ENCODE measurements at regions not wholly inside any gene's neighbourhood (a gene's known extent, or its start where the extent isn't known, plus 50 kb on each side); places are given as distances from the start of the nearest gene placed in this dataset.

GRCh38 chr9:82598241-82599039 is 464.5 kb downstream of the RASEF start:
- peak; percentile 9 for DNase-seq

GRCh38 chr9:82599336-82599949 is 463.5 kb downstream of the RASEF start:
- DNase-seq, result peak; percentile 45

- peak; percentile 58 for DNase-seq
These were observed 462.2 kb downstream of the RASEF start for GRCh38 chr9:82600536-82601292.

DNA sequence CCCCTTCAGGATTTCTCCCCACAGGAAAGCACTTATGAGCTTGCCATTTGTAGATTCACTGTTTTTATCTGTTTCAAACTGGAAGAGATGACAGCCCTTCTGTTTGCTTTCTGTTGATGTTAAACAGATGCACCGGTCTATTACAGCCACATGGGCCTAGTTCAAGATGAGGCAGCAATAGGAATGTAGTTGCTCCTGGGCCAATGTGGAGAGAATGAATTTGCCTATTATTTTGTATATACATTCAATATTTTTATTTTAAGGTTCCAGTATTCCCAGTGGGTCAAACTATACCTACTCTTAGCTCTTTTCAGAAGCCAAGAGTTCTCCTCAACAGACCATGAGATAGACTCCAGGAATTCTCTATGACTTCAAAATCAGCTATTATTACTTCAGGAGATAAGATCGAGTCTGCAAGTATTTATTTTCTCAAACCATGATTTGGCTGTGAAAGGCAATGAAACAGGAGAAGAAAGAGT is 461.6 kb downstream of the RASEF start:
- DNase-seq, result no peak

- no peak for DNase-seq
These were observed 457.8 kb downstream of the RASEF start for GRCh38 chr9:82604947-82605656.

DNA sequence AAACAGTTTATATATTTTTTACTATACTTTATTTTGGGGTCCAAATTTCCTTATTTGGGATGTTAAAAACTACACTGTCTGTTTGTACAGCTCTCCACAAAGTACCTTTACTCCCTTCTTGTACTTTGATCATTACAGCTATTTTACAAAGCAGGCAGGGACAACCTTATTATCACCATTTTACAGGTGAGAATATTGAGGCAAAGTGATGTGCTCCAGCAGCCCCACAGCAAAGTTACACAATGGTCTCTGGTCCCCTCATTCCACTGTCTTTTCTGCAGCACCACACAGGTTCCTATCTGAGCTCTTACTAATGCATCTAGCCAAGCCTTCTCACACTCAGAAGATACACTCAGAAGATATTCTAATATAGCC is 457.3 kb downstream of the RASEF start:
- DNase-seq, result no peak

- DNase-seq, result no peak
These were observed 456.9 kb downstream of the RASEF start for GRCh38 chr9:82606071-82606470.

GRCh38 chr9:82606492-82607382 is 456.2 kb downstream of the RASEF start:
- peak; percentile 56 for DNase-seq

GRCh38 chr9:82608487-82608886 is 454.5 kb downstream of the RASEF start:
- DNase-seq, result no peak

DNA sequence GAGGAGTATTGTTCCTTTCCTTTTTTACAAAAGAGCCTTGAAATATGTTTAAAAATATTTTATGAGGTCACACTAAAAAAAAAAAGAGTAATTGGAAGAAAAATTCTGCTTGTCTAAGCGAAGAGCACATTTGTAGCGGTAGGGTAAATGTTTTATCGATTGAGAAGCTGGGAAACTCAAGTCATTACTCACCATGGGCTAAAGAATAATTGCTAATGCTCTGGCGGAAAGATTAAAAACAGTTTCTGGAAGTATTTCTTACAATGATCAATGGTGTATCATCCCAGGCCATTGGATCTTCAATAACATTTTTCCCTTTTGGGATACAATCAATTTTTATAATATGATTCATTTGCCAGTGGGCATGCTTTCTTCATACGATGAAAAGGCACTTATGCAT is 450.0 kb downstream of the RASEF start:
- DNase-seq, result no peak

DNA sequence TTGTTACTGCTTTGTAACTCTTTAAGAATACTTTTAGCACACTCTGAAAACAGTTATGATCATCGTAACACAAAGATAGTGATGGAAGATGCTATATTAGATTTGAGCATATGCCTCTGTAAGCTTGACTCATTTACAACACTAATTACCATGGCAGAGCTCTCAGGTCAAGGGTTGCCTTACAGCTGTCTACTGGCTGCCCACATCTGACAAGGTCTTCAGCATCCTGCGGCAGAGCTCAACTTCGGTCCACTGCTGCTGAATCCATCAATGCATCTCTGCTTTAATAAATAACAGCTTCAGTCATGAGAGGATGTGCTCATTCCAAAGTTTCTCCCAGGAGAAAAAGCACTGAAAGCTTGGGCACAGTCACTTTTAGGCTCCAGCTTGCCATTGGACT is 449.4 kb downstream of the RASEF start:
- no peak for DNase-seq

GRCh38 chr9:82616545-82616944 is 446.4 kb downstream of the RASEF start:
- no peak for DNase-seq

- peak; percentile 57 for DNase-seq
These were observed 441.5 kb downstream of the RASEF start for GRCh38 chr9:82621447-82621846.

GRCh38 chr9:82637368-82637767 is 425.6 kb downstream of the RASEF start:
- DNase-seq, result no peak

- DNase-seq, result no peak
These were observed 417.3 kb downstream of the RASEF start for GRCh38 chr9:82645600-82645999.

DNA sequence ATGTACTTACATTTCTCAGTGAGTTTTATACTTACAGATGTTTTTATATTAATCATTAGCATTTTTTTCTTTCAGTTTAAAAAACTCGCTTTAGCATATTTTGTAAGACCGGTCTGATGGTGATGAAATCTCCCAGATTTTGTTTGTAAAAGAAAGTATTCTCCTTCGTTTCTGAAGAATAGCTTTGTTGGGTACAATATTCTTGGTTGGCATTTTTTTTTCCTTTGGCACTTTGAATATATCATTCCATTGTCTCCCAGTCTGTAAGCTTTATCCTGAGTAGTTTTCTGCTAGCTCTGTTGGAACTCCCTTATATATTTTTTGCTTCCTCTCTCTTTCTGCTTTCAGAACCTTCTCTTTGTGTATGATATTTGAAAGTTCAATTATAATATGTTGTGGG is 412.6 kb downstream of the RASEF start:
- DNase-seq, result no peak

GRCh38 chr9:82651474-82651873 is 411.5 kb downstream of the RASEF start:
- DNase-seq, result no peak

GRCh38 chr9:82665324-82665723 is 397.6 kb downstream of the RASEF start:
- DNase-seq, result no peak

DNA sequence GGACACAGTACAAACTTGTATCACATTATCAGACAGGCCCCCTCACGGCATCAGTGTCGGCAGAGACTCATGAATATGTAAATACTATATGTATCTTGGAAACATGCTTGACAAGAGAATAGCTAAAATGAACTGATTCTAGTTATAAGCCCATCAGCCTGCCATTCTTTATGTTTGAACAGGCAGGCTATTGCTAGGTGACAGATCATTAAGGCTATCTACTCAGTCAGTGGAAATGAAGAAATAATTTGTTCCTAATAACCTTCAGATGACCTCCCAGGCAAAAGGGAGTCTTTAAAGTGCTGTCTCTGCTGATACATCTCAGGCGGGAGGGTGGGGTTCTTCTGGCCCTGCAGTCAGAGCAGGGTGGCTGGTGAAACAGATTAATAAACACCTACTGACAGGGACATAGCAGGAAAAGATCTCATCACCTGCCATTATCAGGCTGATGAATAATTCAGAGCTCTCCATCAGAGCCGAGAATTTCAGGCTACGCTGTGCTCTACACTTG is 394.2 kb downstream of the RASEF start:
- peak; percentile 72 for DNase-seq

- DNase-seq, result no peak
These were observed 392.9 kb downstream of the RASEF start for GRCh38 chr9:82670000-82670399.

DNA sequence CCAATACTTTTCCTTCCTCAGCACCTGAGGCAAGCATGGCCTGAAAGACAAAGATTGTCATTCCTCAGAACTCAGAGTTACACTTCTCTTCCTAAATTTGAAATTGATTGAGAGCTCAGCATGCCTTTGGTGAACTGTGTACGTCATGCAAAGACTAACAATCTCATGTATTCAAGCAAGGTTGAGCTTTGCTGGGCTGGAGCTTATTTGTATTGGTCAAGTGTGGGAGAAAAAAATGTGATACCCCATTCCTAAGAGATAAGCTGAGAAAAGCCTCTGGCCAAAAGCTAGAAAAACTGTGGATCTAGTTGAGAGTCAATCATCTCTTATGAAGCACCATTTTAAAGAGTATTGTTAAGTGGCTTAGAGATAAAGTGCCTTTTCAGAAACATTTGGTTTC is 392.2 kb downstream of the RASEF start:
- no peak for DNase-seq

DNA sequence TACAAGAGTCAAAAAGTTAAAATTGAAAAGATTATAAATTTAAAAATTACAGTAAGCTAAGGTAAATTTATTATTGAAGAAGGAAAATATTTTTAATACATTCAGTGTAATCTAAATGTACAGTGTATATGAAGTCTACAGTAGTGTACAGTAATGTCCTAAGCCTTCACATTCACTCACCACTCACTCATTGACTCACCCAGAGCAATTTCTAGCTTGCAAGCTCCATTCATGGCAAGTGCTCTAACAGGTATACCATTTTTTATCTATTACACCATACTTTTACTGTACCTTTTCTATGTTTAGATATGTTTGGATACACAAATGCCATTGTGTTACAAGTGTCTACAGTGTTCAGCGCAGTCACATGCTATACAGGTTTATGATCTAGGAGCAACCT is 389.7 kb downstream of the RASEF start:
- no peak for DNase-seq

Data from NCI-H146 (cell line).